Testis (tissue), 2 donors: ENCODE measurements at regions not wholly inside any gene's neighbourhood (a gene's known extent, or its start where the extent isn't known, plus 50 kb on each side); places are given as distances from the start of the nearest gene placed in this dataset.

Source experiments
- DNase-seq: peaks from one replicate; pipeline ENCODE4 v3.0.0-alpha.2; 2019
- H3K27ac ChIP-seq, 2 donors: fragments of 200-600 bp; sonication (generic); one replicate each; pipeline ENCODE4 v1.5.1; 2019
- H3K27me3 ChIP-seq: fragments of 200-600 bp; sonication (generic); one replicate; pipeline ENCODE4 v1.5.1; 2019
- H3K36me3 ChIP-seq: fragments of 200-600 bp; sonication (generic); one replicate; pipeline ENCODE4 v1.5.1; 2017; ENCODE audit warnings: low read depth; ENCODE audit errors: missing control alignments
- H3K4me1 ChIP-seq: fragments of 200-600 bp; sonication (generic); one replicate; pipeline ENCODE4 v1.5.1; 2019
- H3K4me3 ChIP-seq, 2 donors: fragments of 200-600 bp; sonication (generic); one replicate each; pipeline ENCODE4 v1.5.1; 2017 to 2019
- H3K9me3 ChIP-seq: fragments of 200-600 bp; sonication (generic); one replicate; pipeline ENCODE4 v1.5.1; 2017
- CTCF ChIP-seq, 3 experiments: fragments of 450-650 bp in 2 of 3; fragments of 200-600 bp in 1 of 3; sonication (generic) in 1 of 3; IDR thresholded peaks; one replicate each; pipeline ENCODE4 v1.5.1; 2016 to 2019; ENCODE audit warnings: antibody characterized with exemption in 3 of 3, mild to moderate bottlenecking in 2 of 3, moderate library complexity in 1 of 3
- POLR2A ChIP-seq: fragments of 450-650 bp; IDR thresholded peaks from one replicate; pipeline ENCODE4 v1.6.1; 2017; ENCODE audit warnings: antibody characterized with exemption, mild to moderate bottlenecking, moderate library complexity
- WGBS, 2 donors: methylation state at CpG; one replicate each; pipeline ENCODE4 v1.1.5; 2018; 5-methylcytosine and 5-hydroxymethylcytosine counted together
- intact Hi-C: fragments of 100-400 bp; cut with DNase I; formaldehyde crosslinking; loops from one replicate; pipeline ENCODE4 v1.15.1; 2023; ENCODE audit warnings: low total_unique reads

DNA sequence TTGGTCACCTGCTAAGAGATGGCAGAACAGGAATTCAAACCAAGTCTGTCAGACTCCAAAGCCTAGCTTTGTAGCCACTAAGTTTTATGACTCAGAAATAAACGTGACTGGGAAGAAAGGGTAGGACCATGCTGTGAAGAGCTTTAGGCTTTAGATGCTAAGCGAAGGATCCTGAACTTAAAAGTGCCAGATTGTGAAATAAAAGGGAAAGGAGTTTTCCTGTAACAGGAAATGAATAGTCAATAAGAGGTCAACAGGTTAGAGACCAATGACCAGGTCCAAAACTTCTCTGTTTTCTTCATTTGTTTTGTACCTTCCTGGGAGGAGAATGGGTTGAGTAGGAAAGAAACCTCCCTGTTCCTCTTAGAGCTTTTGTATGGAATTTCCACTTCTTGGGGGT, 98.8 kb upstream of the EOLA2 start:
- TF ChIP-seq POLR2A = no peak
- no peak for TF ChIP-seq CTCF (IDR thresholded peaks at IDR 0.05)
- Histone ChIP-seq H3K36me3 (no peaks in the 10 kb centered on the region), H3K4me3 (no peak overlapping the region), H3K27ac (no peak overlapping the region), H3K9me3 (no peaks in the 10 kb centered on the region), H3K4me1 (no peaks in the 10 kb centered on the region), H3K27me3 (no peaks in the 10 kb centered on the region)
- 40 to 58% methylated on average over 2 of the region's 2 CpGs for WGBS, 2 donors
- intact Hi-C loops = no loop called here
- no peak for DNase-seq

DNA sequence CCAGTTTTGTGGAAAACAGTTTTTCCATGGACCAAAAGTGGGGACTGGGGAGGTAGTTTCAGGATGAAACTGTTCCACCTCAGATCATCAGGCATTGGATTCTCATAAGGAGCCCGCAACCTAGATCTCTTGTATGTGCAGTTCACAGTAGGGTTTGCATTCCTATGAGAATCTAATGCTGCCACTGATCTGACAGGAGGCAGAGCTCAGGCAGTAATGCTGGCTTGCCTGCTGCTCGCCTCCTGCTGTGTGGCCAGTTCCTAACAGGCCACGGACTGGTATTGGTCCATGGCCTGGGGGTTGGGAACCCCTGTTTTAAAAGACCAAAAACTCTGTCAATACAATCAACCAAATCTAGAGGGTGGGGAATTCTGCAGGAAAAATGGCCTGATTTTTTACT, 100.0 kb upstream of the EOLA2 start:
- Histone ChIP-seq H3K4me1 (no peaks in the 10 kb centered on the region), H3K27me3 (no peaks in the 10 kb centered on the region), H3K4me3 (no peak overlapping the region), H3K27ac (no peak overlapping the region), H3K36me3 (no peaks in the 10 kb centered on the region), H3K9me3 (no peaks in the 10 kb centered on the region)
- no peak for DNase-seq
- WGBS, 2 donors = 72% methylated on average over 3 of the region's 3 CpGs; no CpG with 5 or more reads in 1 of the 2 donors
- intact Hi-C loops = no loop called here
- no peak for TF ChIP-seq CTCF (IDR thresholded peaks at IDR 0.05)

GRCh38 chrX:150038986-150039599, 100.8 kb upstream of the EOLA2 start:
- WGBS, 2 donors = 82 to 89% methylated on average over 1 of the region's 1 CpG
- TF ChIP-seq POLR2A (no peak), CTCF (IDR thresholded peaks at IDR 0.05) (no peak)

GRCh38 chrX:150041208-150041607, 102.9 kb upstream of the EOLA2 start:
- no peaks in the 10 kb centered on the region for H3K4me1 ChIP-seq

More at GRCh38 chrX:150038986-150039599, 100.8 kb upstream of the EOLA2 start:
- no peaks in the 10 kb centered on the region for H3K4me1 ChIP-seq
- no peak for DNase-seq
- no peaks in the 10 kb centered on the region for H3K9me3 ChIP-seq
- H3K36me3 ChIP-seq = no peaks in the 10 kb centered on the region
- no peak overlapping the region for H3K4me3 ChIP-seq
- intact Hi-C loops = no loop called here
- no peak overlapping the region for H3K27ac ChIP-seq
- no peaks in the 10 kb centered on the region for H3K27me3 ChIP-seq

More at GRCh38 chrX:150041208-150041607, 102.9 kb upstream of the EOLA2 start:
- Histone ChIP-seq H3K27ac (no peak overlapping the region), H3K36me3 (no peaks in the 10 kb centered on the region), H3K4me3 (no peak overlapping the region), H3K27me3 (no peaks in the 10 kb centered on the region), H3K9me3 (no peaks in the 10 kb centered on the region)
- no peak for DNase-seq
- intact Hi-C loops = no loop called here
- no peak for TF ChIP-seq POLR2A
- no peak for TF ChIP-seq CTCF (IDR thresholded peaks at IDR 0.05)
- 63 to 65% methylated on average over 2 of the region's 2 CpGs for WGBS, 2 donors
